GM19324 (cell line): ENCODE measurements at regions not wholly inside any gene's neighbourhood (a gene's known extent, or its start where the extent isn't known, plus 50 kb on each side); places are given as distances from the start of the nearest gene placed in this dataset.
"Not testable (repeated sequence)": the region's sequence is repeated elsewhere in the genome, so short reads cannot be mapped to it uniquely, and the experiment has no call there.

ENCODE experiments used
- ATAC-seq: cut with Tn5 transposase; IDR thresholded peaks from one replicate; pipeline ENCODE4 v1.9.1; 2021; ENCODE audit warnings: mild to moderate bottlenecking, moderate library complexity; ENCODE audit not compliant: unreplicated experiment, low FRiP score

DNA sequence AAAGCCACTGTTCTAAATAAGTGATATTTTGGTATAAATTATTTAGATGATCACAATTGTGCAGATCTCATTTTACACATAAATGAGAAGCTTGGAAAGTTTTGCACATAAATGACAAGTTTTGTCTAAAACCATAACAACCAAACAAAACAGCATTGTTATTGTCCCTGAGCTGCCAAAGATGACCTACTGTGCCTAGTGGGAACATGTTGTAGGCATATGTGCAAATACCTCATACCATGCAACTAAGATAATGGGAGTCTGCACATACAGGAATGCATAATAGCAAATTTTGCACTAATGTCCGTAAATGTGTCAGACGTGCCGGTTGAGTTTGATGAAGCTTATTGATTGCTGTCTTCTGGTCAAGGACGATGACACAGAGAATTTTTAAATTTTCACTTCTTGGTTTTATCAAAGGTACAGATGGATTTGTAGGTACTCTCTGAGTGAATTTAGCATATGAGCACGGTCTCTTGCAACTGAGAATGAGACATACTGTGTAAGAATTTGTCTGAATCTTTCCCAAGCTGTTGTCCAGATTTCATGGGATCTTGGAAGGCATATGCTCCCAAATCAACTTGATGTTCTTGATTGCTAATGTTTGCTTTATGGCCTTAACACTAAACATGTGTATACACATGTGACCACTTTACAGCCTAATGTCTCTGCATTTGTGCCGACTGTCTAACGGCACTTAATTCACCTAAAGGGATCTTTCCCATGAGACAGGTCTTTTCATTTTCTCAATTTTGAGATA lies 1133.5 kb downstream of the FAT4 start:
- ATAC-seq: no peak

DNA sequence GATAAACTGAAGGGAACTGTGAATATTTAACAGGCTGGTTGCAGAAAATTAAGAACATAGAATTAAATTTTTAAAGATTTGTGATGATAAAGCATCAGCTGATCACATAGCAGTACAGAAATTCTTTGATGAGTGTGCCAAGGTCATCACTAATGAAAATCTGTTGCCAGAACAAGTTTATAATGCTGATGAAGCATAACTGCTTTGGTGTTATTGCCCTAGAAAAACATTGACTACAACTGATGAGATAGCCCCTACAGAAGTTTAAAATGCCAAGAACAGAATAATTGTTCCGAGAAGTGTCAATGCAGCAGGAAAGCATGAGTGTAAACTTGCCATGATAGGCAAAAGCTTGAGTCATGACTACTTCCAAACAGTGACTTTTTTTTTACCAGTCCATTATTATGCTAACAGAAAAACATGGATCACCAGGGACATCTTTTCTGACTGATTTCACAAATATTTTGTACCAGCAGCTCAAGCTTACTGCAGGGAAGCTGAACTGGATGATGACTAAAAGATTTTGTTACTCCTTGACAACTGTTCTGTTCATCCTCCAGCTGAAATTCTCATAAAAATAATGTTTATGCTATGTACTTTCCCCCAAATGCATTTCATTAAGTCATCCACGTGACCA lies 1136.6 kb downstream of the FAT4 start:
- no peak for ATAC-seq

DNA sequence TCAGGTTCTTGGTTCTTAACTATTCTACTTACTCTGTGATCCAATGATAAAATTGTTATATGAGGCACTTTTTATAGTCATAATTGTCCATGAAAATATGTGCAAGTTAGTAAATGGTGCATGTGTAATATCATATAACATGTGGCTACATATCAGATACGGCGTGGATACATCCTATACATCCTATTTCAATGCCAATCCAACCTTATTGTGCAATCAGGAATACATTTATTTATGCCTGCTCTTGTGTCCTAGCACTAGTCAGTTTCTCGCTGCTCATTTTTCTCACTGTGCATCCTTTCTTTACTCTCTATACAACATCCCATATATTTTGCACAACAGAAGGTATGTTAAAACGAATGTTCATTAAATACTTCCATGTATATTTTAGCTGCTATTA lies 1141.1 kb downstream of the FAT4 start:
- no peak for ATAC-seq

DNA sequence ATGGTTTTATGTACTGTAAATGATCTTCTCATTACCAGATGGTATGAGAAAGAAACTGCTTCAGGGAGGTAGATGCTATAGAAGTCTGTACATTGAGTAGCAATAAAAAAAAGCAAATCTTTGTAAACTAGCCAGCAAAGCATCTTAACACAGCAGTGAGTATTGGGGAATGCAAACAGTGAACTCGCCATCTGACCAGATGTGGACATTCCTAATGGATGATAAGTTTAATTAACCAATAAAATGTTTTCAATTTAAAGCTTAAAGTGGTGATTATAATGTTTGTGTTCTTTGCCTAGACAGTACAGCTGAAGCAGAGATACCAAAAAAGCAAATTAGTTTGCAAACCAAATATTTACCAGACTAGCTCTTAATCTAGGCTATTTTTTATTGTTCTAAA lies 1144.2 kb downstream of the FAT4 start:
- ATAC-seq: no peak

DNA sequence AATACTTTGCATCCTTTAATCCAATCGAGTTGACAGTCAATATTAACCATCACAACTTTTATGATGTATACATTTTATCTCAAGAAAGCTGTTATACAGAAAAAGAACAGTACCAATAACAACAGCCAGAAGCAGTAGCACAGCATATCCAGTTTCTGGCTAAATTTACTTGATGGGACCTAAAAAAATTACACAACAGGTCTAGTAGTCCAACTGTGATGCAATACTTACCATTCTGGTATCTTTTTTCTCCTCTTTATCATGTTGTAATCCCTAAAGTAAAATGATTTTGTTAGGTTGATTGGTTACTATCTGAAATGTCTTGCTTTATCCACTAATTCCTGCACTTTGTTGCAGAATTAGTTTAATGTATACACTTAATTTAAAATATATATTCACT lies 1150.6 kb downstream of the FAT4 start:
- no peak for ATAC-seq

DNA sequence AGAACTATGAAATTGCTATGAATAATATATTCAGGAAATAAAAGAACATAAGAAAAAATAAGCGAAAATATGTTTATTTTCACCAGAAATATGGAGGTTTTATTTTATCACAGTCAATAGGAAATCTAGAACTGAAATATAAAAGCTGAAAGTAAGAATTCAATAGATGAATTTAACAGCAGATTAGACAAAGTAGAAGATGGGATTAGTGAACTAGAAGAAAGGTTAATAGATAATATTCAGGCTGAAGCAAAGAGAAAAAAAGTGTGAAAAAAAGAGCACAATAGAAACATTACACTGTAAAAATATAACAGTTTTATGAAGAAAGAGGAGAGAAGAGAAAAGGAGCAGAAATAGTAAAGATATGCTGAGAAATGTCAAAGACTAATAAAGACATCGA lies 1152.1 kb downstream of the FAT4 start:
- ATAC-seq: no peak

DNA sequence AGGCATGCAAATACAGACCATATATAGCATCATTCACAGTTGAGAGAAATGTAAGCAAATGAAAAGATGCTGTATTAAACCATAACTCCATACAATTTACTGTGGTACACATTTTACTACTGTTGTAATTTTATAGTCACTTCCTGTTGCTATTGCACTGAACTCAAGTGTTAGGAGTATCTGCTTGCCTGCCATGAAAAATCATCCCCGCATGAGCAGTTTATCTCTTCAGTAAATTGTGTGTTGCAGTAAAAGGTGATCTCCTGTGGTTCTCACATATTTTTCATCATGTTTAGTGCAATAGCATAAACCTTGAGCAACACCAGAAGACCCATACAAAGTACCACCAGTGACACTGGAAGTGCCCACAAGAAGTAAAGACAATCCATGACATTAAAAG lies 1153.4 kb downstream of the FAT4 start:
- ATAC-seq: no peak

DNA sequence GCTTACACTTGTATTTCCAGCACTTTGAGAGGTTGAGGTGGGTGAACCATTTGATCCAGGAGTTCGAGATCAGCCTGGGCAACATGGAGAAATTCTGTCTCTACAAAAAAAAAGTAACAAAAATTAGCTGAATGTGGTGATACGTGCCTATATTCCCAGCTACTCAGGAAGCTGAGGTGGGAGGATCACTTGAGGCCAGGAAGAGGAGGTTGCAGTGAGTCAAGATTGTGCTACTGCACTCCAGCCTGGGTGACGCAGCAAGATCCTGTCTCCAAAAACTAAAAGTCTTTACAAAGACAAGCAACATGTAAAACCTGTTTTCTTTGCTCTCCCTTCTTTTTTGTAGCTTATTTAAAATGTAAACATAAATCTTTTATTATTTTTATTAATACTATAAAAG lies 1156.1 kb downstream of the FAT4 start:
- no peak for ATAC-seq

DNA sequence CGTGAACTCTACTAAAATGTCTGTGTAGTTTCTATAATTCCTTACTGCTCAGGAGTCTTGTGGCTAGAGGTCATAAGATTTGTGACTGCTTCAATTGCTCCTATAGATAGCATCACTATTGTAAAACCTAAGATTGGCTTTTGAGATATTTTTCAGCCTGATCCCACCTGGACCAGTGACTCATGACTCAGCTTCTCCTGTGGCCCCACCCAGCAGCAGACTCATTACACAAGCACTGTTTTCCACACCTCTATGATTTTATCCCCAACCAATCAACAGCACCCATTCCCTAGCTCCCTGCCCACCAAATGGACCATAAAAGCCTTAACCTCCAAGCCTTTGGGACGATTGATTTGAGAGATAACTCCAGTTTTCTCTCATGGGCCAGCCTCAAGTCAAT lies 1157.0 kb upstream of the INTU start:
- no peak for ATAC-seq

DNA sequence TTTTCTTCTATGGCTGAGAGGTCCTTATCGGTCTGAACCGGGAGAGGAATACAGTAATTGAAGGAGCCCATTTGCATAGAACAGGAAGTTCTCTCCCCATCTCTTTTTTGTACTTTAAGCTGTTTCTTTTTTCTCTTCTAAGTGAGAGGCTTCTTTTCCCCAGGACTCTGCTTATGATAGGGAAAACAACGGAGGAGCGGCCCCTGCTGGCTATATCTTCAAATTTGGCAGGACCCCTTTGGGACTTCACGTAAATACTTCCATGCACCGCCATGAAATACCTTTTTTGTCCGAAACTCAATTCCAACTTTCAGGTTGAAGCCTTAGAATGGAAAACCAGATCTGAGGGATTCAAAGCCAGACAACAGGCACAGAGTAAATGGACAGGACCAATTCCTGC lies 1153.0 kb upstream of the INTU start:
- ATAC-seq: no peak

DNA sequence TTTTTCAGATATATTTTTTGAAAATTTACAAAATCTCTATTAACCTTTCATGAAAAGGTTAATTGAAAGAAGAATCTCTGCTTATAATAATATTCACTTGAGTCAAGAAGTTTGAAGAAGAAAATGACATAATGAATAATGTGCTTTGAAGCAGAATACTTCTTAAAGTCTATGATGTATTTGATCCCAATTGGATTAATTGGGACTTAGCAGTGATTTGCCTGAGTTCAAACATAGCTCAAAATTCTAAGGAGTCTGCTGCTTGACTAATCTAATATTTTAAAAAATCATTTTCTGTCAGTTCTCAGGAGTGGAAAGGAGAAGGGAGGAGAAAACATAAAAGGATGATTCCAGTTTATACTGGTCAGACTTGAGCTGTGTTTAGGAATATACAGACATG lies 1150.4 kb upstream of the INTU start:
- ATAC-seq: no peak

DNA sequence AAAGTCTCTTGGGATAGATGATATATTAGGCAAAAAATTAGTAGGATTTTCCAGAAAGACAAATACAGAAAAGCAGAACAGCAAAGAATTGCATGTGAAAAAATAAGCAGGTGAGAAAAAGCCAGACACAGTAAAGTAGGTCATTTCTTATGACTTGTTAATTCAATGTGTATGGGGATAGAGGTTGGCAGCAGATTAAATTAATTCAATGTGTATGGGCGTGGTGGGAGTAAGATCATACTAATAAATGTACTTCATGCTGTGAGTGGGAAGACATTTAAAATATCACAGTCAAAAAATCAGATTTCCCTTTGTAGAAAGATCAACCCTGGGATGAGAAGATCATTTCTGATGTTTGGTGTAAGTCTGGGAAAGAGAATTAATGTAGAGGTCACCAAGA lies 1146.4 kb upstream of the INTU start:
- ATAC-seq: no peak

DNA sequence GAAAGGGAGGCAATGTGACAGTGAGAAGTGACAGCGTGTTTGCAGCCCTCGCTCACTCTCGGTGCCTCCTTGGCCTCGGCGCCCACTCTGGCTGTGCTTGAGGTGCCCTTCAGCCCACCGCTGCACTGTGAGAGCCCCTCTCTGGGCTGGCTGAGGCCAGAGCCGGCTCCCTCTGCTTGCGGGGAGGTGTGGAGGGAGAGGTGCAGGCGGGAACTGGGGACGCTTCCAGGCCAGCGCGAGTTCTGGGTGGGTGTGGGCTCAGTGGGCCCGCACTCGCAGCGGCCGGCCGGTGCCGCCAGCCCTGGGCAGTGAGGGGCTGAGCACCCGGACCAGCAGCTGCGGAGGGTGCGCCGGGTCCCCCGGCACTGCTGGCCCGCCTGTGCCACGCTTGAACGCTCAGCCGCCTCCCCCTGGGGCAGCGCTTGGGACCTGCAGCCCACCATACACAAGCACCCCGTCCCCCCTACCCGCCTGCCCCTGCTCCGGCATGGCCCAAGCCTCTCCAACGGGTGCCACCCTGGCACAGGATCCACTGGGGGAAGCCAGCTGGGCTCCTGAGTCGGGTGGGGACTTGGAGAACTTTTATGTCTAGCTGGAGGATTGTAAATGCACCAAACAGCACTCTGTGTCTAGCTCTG lies 1142.8 kb upstream of the INTU start:
- ATAC-seq: no peak

DNA sequence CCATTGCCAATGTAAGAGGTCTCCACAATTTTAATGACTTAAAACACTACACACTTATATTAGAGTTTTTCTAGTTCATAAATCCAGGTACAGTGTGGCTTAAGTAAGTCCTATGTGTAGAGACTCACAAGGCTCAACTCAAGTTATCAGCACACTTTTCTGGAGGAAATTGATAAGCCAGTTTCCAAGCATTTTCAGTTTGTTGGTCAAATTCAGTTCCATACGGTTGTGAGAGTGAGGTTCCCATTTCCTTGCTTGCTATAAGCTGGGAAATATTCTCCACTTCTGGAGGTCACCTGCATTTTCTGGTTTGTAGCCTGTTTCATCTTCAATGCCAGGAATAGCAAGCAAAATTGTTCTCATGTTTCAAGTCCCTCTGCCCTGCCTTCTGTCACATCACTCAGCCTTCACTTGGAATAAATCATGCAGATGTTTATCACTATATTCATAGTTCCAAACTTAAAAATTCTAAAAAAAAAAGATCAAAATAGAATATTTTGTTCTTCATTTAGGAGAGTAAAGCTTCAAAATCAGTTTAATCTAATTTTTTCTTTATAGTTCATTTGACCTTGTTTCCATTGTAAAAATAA lies 1137.5 kb upstream of the INTU start:
- ATAC-seq: no peak

DNA sequence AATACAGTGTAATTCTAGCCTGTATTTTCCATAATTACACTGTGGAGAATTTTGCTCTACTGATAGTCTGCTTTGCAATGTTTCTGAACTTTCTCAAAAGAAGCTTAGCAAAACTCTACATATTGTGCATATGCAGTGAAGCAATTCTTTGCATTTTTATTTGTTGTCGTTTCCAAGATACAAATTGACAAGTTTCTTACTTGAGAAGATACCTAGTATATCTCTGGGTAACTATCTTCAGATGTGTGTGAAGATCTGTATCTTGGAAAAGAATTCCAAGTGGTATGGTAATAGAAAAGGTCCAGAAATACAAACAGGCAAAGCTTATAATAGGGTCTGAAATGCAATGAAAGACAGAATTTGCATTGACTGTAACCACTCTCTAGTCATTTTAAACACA lies 1119.8 kb upstream of the INTU start:
- no peak for ATAC-seq

DNA sequence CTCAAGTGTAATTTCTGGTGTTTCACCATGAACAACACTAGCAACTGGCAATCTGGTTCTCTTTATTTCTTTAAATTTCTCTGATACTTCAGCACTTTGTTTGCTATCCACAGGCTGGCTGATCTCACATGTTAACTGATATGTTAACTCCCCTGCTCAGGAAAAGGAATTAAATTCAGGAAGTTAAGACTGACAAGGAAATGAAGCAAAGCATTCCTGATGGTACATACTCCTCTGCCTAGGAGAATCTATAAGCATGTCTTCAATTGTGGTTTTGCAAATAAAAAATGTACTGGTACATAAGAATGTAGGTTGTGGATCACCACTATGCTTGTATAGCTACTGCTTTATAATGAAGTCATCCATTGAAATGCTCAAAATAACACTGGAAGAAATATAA lies 1119.2 kb upstream of the INTU start:
- no peak for ATAC-seq

DNA sequence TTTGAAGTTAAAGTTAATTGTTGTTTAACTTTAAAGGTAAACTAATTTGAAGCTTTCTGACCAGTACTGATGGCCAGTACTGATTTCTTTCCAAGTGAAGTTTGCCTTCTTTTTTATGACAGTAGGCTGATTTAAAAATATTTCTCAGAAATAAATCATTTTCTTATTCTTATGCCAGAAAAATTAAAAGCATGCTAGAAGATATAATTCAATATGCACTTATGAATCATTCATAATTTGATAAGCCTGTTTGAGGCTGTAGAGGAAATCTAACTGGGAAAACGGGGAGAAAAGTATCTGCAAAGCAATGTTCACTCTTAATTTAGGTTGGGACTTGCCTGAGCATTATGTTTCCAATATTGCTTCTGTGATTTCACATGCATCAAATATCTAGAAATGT lies 1112.0 kb upstream of the INTU start:
- no peak for ATAC-seq

DNA sequence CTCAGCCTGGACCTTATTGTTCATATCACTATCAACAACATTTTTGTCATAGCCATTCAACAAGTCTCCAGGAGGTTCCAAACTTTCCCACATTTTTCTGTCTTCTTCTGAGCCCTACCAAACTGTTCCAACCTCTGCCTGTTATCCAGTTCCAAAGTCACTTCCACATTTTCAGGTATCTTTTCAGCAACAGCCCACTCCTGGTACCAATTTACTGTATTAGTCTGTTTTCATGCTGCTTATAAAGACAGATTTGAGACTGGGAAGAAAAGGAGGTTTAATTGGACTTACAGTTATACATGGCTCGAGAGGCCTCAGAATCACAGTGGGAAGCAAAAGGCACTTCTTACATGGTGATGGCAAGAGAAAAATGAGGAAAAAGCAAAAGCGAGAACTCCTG lies 1107.4 kb upstream of the INTU start:
- not testable (repeated sequence) for ATAC-seq

DNA sequence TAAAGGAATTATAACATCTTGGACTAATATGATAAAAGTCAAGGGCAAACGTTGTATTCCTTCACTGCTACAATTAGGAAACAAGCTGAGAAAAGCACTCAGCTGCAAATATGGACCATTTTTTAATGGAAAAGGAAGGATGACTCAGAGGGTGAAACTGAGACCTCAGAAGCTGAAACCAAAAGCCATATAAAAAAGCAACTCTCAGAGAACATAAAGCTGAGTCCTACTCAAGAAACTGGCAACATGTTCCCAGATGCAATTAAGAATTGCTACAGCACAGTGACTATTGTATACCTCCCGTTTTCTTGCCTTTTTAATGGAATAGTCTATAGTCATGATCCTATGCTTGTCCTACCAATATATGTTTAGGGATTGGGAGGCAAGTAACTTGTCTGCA lies 1106.4 kb upstream of the INTU start:
- no peak for ATAC-seq

DNA sequence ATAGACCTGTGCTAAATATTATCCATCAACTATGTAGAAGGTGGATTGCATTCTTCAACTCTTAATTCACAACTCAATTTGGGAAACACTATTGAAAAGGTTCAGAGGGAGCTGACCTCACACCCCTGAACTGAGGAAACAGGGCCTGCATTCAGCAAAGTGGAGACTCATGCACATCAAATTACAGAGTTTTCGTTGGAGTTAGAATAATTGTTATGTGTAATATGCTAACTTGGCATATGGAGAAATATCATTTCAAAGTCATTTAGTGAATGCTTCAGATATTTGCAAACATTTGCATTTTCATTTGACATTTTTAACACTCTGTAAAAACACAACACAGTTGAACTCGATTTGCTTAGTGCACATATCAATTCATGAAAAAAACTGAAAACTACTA lies 1102.8 kb upstream of the INTU start:
- no peak for ATAC-seq

DNA sequence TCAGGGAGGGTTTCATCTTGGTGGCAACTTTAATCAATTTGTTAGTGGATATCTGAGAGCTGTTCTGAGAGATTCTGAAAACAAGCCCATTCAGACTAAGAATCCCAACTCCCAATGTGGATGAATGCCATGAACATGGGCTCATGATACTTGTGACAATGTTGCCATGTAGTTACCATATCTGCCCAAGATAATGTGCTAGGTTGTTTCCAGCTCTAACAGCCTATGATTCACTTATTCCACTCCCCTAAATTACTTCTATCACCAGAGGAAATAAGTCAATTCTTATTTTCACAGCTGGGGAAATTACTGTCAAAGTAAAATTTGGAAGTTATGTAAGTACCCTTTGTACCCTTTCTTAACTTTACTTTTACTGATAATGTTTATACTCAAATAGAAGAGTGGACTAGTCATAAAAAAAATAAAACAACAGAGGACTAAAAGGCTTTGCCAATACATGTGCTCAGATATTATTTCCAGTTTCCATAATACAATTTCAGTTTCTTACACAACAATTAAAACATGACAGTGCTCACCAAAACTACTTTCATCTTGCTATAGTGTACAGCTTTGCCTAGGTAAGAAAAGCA lies 1101.7 kb upstream of the INTU start:
- no peak for ATAC-seq
